ENCODE measurements at regions not wholly inside any gene's neighbourhood (a gene's known extent, or its start where the extent isn't known, plus 50 kb on each side); places are given as distances from the start of the nearest gene placed in this dataset.
A peak's percentile ranks its signal among the peaks of the same experiment; 100 is the strongest.
"Not testable (repeated sequence)": the region's sequence is repeated elsewhere in the genome, so short reads cannot be mapped to it uniquely, and the experiment has no call there.

GRCh38 chr22:22820626-22821025, 67.0 kb upstream of the IGLL5 start:
- H3K9me3 Mint-ChIP-seq, result no peaks in the 10 kb centered on the region
- H3K4me3 Mint-ChIP-seq, result peak overlapping the region; percentile 59
- peaks cover 90% of the 10 kb centered on the region for H3K4me1 Mint-ChIP-seq
- DNase-seq (ENCODE audit: low spot score in 2 of 2) (no peak), ATAC-seq (peak; percentile 89)
- H3K36me3 Mint-ChIP-seq, result peaks cover 7% of the 10 kb centered on the region
- H3K27ac Mint-ChIP-seq, result peak overlapping the region; percentile 91

GRCh38 chr22:22821340-22821739, 66.3 kb upstream of the IGLL5 start:
- Mint-ChIP-seq H3K4me1 (peaks cover 83% of the 10 kb centered on the region), H3K27ac (peak overlapping the region; percentile 91), H3K4me3 (peak overlapping the region; percentile 59), H3K9me3 (no peaks in the 10 kb centered on the region), H3K36me3 (peaks cover 7% of the 10 kb centered on the region)
- no peak for DNase-seq (ENCODE audit: low spot score in 2 of 2)
- ATAC-seq, result no peak

- ATAC-seq, result no peak
- H3K27ac Mint-ChIP-seq, result peak overlapping the region; percentile 91
- DNase-seq (ENCODE audit: low spot score in 2 of 2), result no peak
- no peaks in the 10 kb centered on the region for H3K9me3 Mint-ChIP-seq
- H3K36me3 Mint-ChIP-seq, result peaks cover 7% of the 10 kb centered on the region
- no peak overlapping the region for H3K4me3 Mint-ChIP-seq
- peaks cover 76% of the 10 kb centered on the region for H3K4me1 Mint-ChIP-seq
Observed at GRCh38 chr22:22822106-22822505, 65.5 kb upstream of the IGLL5 start.

- DNase-seq (ENCODE audit: low spot score in 2 of 2); H3K9me3 Mint-ChIP-seq; H3K36me3 Mint-ChIP-seq; H3K4me3 Mint-ChIP-seq; ATAC-seq: not testable (repeated sequence)
- H3K27ac Mint-ChIP-seq, result peak overlapping the region; percentile 91
- peaks cover 71% of the 10 kb centered on the region for H3K4me1 Mint-ChIP-seq
Observed at GRCh38 chr22:22822553-22822952, 65.1 kb upstream of the IGLL5 start.

- no peaks in the 10 kb centered on the region for H3K9me3 Mint-ChIP-seq
- ATAC-seq (no peak), DNase-seq (ENCODE audit: low spot score in 2 of 2) (no peak)
- H3K27ac Mint-ChIP-seq, result peak overlapping the region; percentile 91
- peaks cover 64% of the 10 kb centered on the region for H3K4me1 Mint-ChIP-seq
- H3K4me3 Mint-ChIP-seq, result no peak overlapping the region
- H3K36me3 Mint-ChIP-seq, result peaks cover 7% of the 10 kb centered on the region
Observed at GRCh38 chr22:22823131-22823810, 64.3 kb upstream of the IGLL5 start.

- Mint-ChIP-seq H3K4me1 (peaks cover 51% of the 10 kb centered on the region), H3K9me3 (no peaks in the 10 kb centered on the region), H3K36me3 (peaks cover 7% of the 10 kb centered on the region), H3K4me3 (no peak overlapping the region), H3K27ac (peak overlapping the region; percentile 48)
- ATAC-seq (no peak), DNase-seq (ENCODE audit: low spot score in 2 of 2) (no peak)
Observed at GRCh38 chr22:22824340-22825212, 63.0 kb upstream of the IGLL5 start.

GRCh38 chr22:22825213-22825593, 62.4 kb upstream of the IGLL5 start:
- ATAC-seq (no peak), DNase-seq (ENCODE audit: low spot score in 2 of 2) (no peak)
- Mint-ChIP-seq H3K9me3 (no peaks in the 10 kb centered on the region), H3K4me1 (peaks cover 45% of the 10 kb centered on the region), H3K27ac (peak overlapping the region; percentile 48), H3K4me3 (no peak overlapping the region), H3K36me3 (peaks cover 7% of the 10 kb centered on the region)

- Mint-ChIP-seq H3K36me3 (no peaks in the 10 kb centered on the region), H3K9me3 (peaks cover 4% of the 10 kb centered on the region), H3K4me3 (no peak overlapping the region), H3K27ac (no peak overlapping the region), H3K4me1 (peaks cover 23% of the 10 kb centered on the region)
- DNase-seq (ENCODE audit: low spot score in 2 of 2) (no peak), ATAC-seq (no peak)
Observed at GRCh38 chr22:22827187-22827939, 60.3 kb upstream of the IGLL5 start.

GRCh38 chr22:22830193-22830592, 57.4 kb upstream of the IGLL5 start:
- Mint-ChIP-seq H3K36me3 (no peaks in the 10 kb centered on the region), H3K9me3 (peaks cover 4% of the 10 kb centered on the region), H3K27ac (no peak overlapping the region), H3K4me3 (no peak overlapping the region), H3K4me1 (peaks cover 3% of the 10 kb centered on the region)
- DNase-seq (ENCODE audit: low spot score in 2 of 2), result no peak
- no peak for ATAC-seq

GRCh38 chr22:22830957-22831688, 56.5 kb upstream of the IGLL5 start:
- DNase-seq (ENCODE audit: low spot score in 2 of 2), result no peak
- H3K36me3 Mint-ChIP-seq, result no peaks in the 10 kb centered on the region
- no peak overlapping the region for H3K27ac Mint-ChIP-seq
- H3K4me1 Mint-ChIP-seq, result no peaks in the 10 kb centered on the region
- no peak overlapping the region for H3K4me3 Mint-ChIP-seq
- no peak for ATAC-seq
- peaks cover 4% of the 10 kb centered on the region for H3K9me3 Mint-ChIP-seq

- Mint-ChIP-seq H3K4me1 (peaks cover 3% of the 10 kb centered on the region), H3K36me3 (no peaks in the 10 kb centered on the region), H3K4me3 (no peak overlapping the region), H3K27ac (no peak overlapping the region), H3K9me3 (peaks cover 4% of the 10 kb centered on the region)
- DNase-seq (ENCODE audit: low spot score in 2 of 2) (no peak), ATAC-seq (no peak)
Observed at GRCh38 chr22:22833059-22833458, 54.6 kb upstream of the IGLL5 start.

GRCh38 chr22:22833488-22833887, 54.1 kb upstream of the IGLL5 start:
- Mint-ChIP-seq H3K9me3 (peaks cover 4% of the 10 kb centered on the region), H3K4me1 (peaks cover 8% of the 10 kb centered on the region), H3K27ac (no peak overlapping the region), H3K36me3 (no peaks in the 10 kb centered on the region), H3K4me3 (no peak overlapping the region)
- DNase-seq (ENCODE audit: low spot score in 2 of 2) (no peak), ATAC-seq (no peak)

GRCh38 chr22:22834204-22834603, 53.4 kb upstream of the IGLL5 start:
- Mint-ChIP-seq H3K36me3 (no peaks in the 10 kb centered on the region), H3K4me1 (peaks cover 13% of the 10 kb centered on the region), H3K9me3 (peaks cover 4% of the 10 kb centered on the region), H3K27ac (no peak overlapping the region), H3K4me3 (no peak overlapping the region)
- no peak for DNase-seq (ENCODE audit: low spot score in 2 of 2)
- no peak for ATAC-seq

- Mint-ChIP-seq H3K36me3 (no peaks in the 10 kb centered on the region), H3K4me3 (no peak overlapping the region), H3K27ac (no peak overlapping the region), H3K9me3 (peaks cover 4% of the 10 kb centered on the region), H3K4me1 (peaks cover 13% of the 10 kb centered on the region)
- DNase-seq (ENCODE audit: low spot score in 2 of 2), result no peak
- ATAC-seq, result no peak
Observed at GRCh38 chr22:22834783-22835182, 52.8 kb upstream of the IGLL5 start.

GRCh38 chr22:22835242-22835641, 52.4 kb upstream of the IGLL5 start:
- no peak for ATAC-seq
- peaks cover 4% of the 10 kb centered on the region for H3K9me3 Mint-ChIP-seq
- H3K36me3 Mint-ChIP-seq, result no peaks in the 10 kb centered on the region

More at GRCh38 chr22:22835242-22835641, 52.4 kb upstream of the IGLL5 start:
- Mint-ChIP-seq H3K4me1 (peaks cover 13% of the 10 kb centered on the region), H3K27ac (no peak overlapping the region), H3K4me3 (no peak overlapping the region)
- no peak for DNase-seq (ENCODE audit: low spot score in 2 of 2)

Measured in stimulated activated effector memory CD8-positive, alpha-beta T cell treated with anti-CD3 and anti-CD28 coated beads, Interleukin-12 subunit alpha, Interleukin-12 subunit beta, amount 100 ng/mL, for 72 hours (primary cell).